Caco-2 (cell line): ENCODE measurements at regions not wholly inside any gene's neighbourhood (a gene's known extent, or its start where the extent isn't known, plus 50 kb on each side); places are given as distances from the start of the nearest gene placed in this dataset.

Source experiments
- BruUV-seq: library from RNA; stranded (reverse); fragments of 400-500 nt; replicated peaks from 2 replicates; lab custom pipeline; 2021; lab: Mats Ljungman, UMichigan
- CTCF ChIA-PET: fragments of 300-600 bp; sonication (Branson Sonifier 250); formaldehyde crosslinking; loops from one replicate; lab custom pipeline; 2022; ENCODE audit warnings: antibody characterized with exemption; lab: Charles Lee
- POLR2A ChIA-PET: fragments of 300-600 bp; sonication (Branson Sonifier 250); formaldehyde crosslinking; loops from one replicate; lab custom pipeline; 2022; ENCODE audit warnings: antibody characterized with exemption; lab: Charles Lee
- DNase-seq, 2 experiments: peaks; one replicate each; pipeline versions ENCODE4 v3.0.0 to v3.0.0-alpha.2; 2020 to 2022
- H3K27me3 ChIP-seq: replicated peaks from 2 replicates; pipeline ENCODE4 v1.6.0; 2011; ENCODE audit warnings: low read length; ENCODE audit not compliant: control insufficient read depth, insufficient read depth
- H3K36me3 ChIP-seq: 2 replicates; pipeline ENCODE4 v1.5.1; 2011; ENCODE audit warnings: low read length; ENCODE audit not compliant: control insufficient read depth, insufficient read depth
- H3K4me1 ChIP-seq: fragments of 250-450 bp; sonication (Bioruptor Pico); 2 replicates; pipeline ENCODE4 v1.5.1; 2020; ENCODE audit warnings: mild to moderate bottlenecking
- H3K4me3 ChIP-seq: 2 replicates; pipeline ENCODE4 v1.5.1; 2011; ENCODE audit warnings: low read depth, mild to moderate bottlenecking, control low read depth, low read length
- H3K9me3 ChIP-seq: fragments of 250-450 bp; sonication (Bioruptor Pico); 2 replicates; pipeline ENCODE4 v1.5.1; 2020; ENCODE audit warnings: mild to moderate bottlenecking, moderate library complexity
- H3K27ac Mint-ChIP-seq: one replicate; pipeline ENCODE4 v1.8.0; 2022; ENCODE audit warnings: mixed read lengths; ENCODE audit not compliant: unreplicated experiment
- H3K27me3 Mint-ChIP-seq: one replicate; pipeline ENCODE4 v1.8.0; 2022; ENCODE audit warnings: mixed read lengths; ENCODE audit not compliant: insufficient read depth, unreplicated experiment
- H3K36me3 Mint-ChIP-seq: one replicate; pipeline ENCODE4 v1.8.0; 2022; ENCODE audit warnings: mild to moderate bottlenecking, mixed read lengths; ENCODE audit not compliant: insufficient read depth, unreplicated experiment
- H3K4me1 Mint-ChIP-seq: one replicate; pipeline ENCODE4 v1.8.0; 2022; ENCODE audit warnings: low read depth, mixed read lengths; ENCODE audit not compliant: unreplicated experiment
- H3K4me3 Mint-ChIP-seq: one replicate; pipeline ENCODE4 v1.8.0; 2022; ENCODE audit warnings: mild to moderate bottlenecking, moderate library complexity, mixed read lengths; ENCODE audit not compliant: unreplicated experiment
- H3K9me3 Mint-ChIP-seq: one replicate; pipeline ENCODE4 v1.8.0; 2022; ENCODE audit warnings: mixed read lengths; ENCODE audit not compliant: unreplicated experiment
- CTCF ChIP-seq, 2 experiments: fragments of 200-600 bp in 1 of 2; IDR thresholded peaks; 1 replicate in 1 of 2; 2 replicates in 1 of 2; pipeline versions ENCODE4 v1.5.1 to v1.8.0; 2011 to 2022; ENCODE audit warnings: antibody characterized with exemption in 1 of 2, control low read depth in 1 of 2, inconsistent platforms in 1 of 2, low read depth in 1 of 2, low read length in 1 of 2, mild to moderate bottlenecking in 1 of 2, moderate library complexity in 1 of 2; ENCODE audit not compliant: insufficient read depth in 1 of 2, severe bottlenecking in 1 of 2, unreplicated experiment in 1 of 2
- intact Hi-C: fragments of 100-400 bp; cut with micrococcal nuclease; formaldehyde crosslinking; loops from one replicate; pipeline ENCODE4 v1.10.0; 2022; ENCODE audit not compliant: unreplicated experiment

GRCh38 chr7:153320005-153320404 lies 560.5 kb downstream of the ACTR3B start:
- H3K4me3 ChIP-seq = no peak overlapping the region
- no peaks in the 10 kb centered on the region for H3K36me3 ChIP-seq
- BruUV-seq = no TSS peak
- H3K4me3 Mint-ChIP-seq = no peak overlapping the region
- no peak for TF ChIP-seq CTCF (IDR thresholded peaks at IDR 0.05; ENCODE audit: insufficient read depth in 1 of 2, low read depth in 1 of 2, low read length in 1 of 2, severe bottlenecking in 1 of 2, unreplicated experiment in 1 of 2)
- H3K4me1 ChIP-seq = no peaks in the 10 kb centered on the region
- no peak for DNase-seq
- intact Hi-C loops = no loop called here
- H3K4me1 Mint-ChIP-seq = no peaks in the 10 kb centered on the region
- ChIA-PET POLR2A (no interaction called here), CTCF (no interaction called here)
- peaks cover 48% of the 10 kb centered on the region for H3K9me3 Mint-ChIP-seq
- H3K27me3 ChIP-seq = no peaks in the 10 kb centered on the region
- no peaks in the 10 kb centered on the region for H3K9me3 ChIP-seq
- no peaks in the 10 kb centered on the region for H3K27me3 Mint-ChIP-seq
- H3K27ac Mint-ChIP-seq = no peak overlapping the region
- H3K36me3 Mint-ChIP-seq = no peaks in the 10 kb centered on the region

GRCh38 chr7:153320681-153321080 lies 561.1 kb downstream of the ACTR3B start:
- Histone ChIP-seq H3K27me3 (no peaks in the 10 kb centered on the region), H3K36me3 (no peaks in the 10 kb centered on the region), H3K9me3 (no peaks in the 10 kb centered on the region), H3K4me1 (no peaks in the 10 kb centered on the region), H3K4me3 (no peak overlapping the region)
- H3K27me3 Mint-ChIP-seq = no peaks in the 10 kb centered on the region
- ChIA-PET CTCF (no interaction called here), POLR2A (no interaction called here)
- DNase-seq = no peak
- no peak for TF ChIP-seq CTCF (IDR thresholded peaks at IDR 0.05; ENCODE audit: insufficient read depth in 1 of 2, low read depth in 1 of 2, low read length in 1 of 2, severe bottlenecking in 1 of 2, unreplicated experiment in 1 of 2)
- peaks cover 48% of the 10 kb centered on the region for H3K9me3 Mint-ChIP-seq
- no peak overlapping the region for H3K27ac Mint-ChIP-seq
- H3K4me3 Mint-ChIP-seq = no peak overlapping the region
- no peaks in the 10 kb centered on the region for H3K4me1 Mint-ChIP-seq
- intact Hi-C loops = no loop called here
- no TSS peak for BruUV-seq
- no peaks in the 10 kb centered on the region for H3K36me3 Mint-ChIP-seq

DNA sequence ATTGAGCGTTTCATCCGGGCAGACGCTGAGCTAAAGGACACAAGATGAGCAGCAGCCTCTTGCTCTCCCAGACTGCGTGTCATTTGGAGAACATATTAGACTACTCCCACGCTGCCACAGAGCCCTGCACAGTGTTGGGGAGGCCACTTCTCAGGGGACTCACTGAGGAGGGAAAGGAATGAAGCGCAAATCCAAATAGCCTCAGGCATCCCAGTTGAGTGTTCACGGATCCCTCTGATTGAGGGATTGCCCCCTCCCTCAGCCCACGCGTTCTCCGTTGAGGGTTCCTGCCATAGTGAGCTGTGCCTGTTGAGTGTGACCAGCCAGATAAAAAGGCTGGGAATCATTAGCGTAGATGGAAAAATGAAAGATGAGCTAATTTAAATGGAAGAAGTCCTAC lies 563.4 kb downstream of the ACTR3B start:
- Mint-ChIP-seq H3K9me3 (peaks cover 41% of the 10 kb centered on the region), H3K4me1 (no peaks in the 10 kb centered on the region), H3K36me3 (no peaks in the 10 kb centered on the region), H3K27me3 (no peaks in the 10 kb centered on the region), H3K4me3 (no peak overlapping the region), H3K27ac (no peak overlapping the region)
- intact Hi-C loops = no loop called here
- ChIA-PET POLR2A (no interaction called here), CTCF (no interaction called here)
- H3K9me3 ChIP-seq = no peaks in the 10 kb centered on the region; the same call in 1 of the 2 replicates
- DNase-seq = no peak
- H3K4me1 ChIP-seq = no peaks in the 10 kb centered on the region
- H3K4me3 ChIP-seq = no peak overlapping the region
- H3K36me3 ChIP-seq = no peaks in the 10 kb centered on the region
- no peaks in the 10 kb centered on the region for H3K27me3 ChIP-seq
- no peak for TF ChIP-seq CTCF (IDR thresholded peaks at IDR 0.05; ENCODE audit: insufficient read depth in 1 of 2, low read depth in 1 of 2, low read length in 1 of 2, severe bottlenecking in 1 of 2, unreplicated experiment in 1 of 2)
- no TSS peak for BruUV-seq
